ENCODE measurements at regions not wholly inside any gene's neighbourhood (a gene's known extent, or its start where the extent isn't known, plus 50 kb on each side); places are given as distances from the start of the nearest gene placed in this dataset.

GRCh38 chr20:11035211-11035610 is 361.4 kb upstream of the JAG1 start:
- Histone ChIP-seq H3K79me2 (ENCODE audit: low read depth) (no peaks in the 10 kb centered on the region), H3K4me3 (no peak overlapping the region), H3K4me2 (no peak overlapping the region), H2AFZ (replicated peaks) (no peak overlapping the region), H3K4me1 (no peaks in the 10 kb centered on the region), H3K9ac (no peak overlapping the region), H3K27me3 (no peaks in the 10 kb centered on the region), H3K36me3 (no peaks in the 10 kb centered on the region), H3K9me3 (ENCODE audit: low read depth) (no peaks in the 10 kb centered on the region), H3K27ac (no peak overlapping the region), H4K20me1 (ENCODE audit: low read depth) (no peaks in the 10 kb centered on the region), H3F3A (ENCODE audit: low read depth) (no peaks in the 10 kb centered on the region)
- peaks cover 4% of the 10 kb centered on the region for H3K27me3 Mint-ChIP-seq (ENCODE audit: insufficient read depth, low read depth)
- peaks cover 3% of the 10 kb centered on the region for H3K4me1 Mint-ChIP-seq
- no peak overlapping the region for H3K27ac Mint-ChIP-seq
- no peak for DNase-seq (ENCODE audit: low spot score)
- H3K36me3 Mint-ChIP-seq = no peaks in the 10 kb centered on the region
- TF ChIP-seq EZH2 (IDR thresholded peaks at IDR 0.05) (no peak), CTCF (IDR thresholded peaks at IDR 0.05) (no peak), EZH2phosphoT487 (IDR thresholded peaks at IDR 0.05) (no peak)
- H3K9me3 Mint-ChIP-seq = peaks cover 6% of the 10 kb centered on the region
- H3K4me3 Mint-ChIP-seq = no peak overlapping the region

- Mint-ChIP-seq H3K4me3 (no peak overlapping the region), H3K27ac (no peak overlapping the region), H3K27me3 (ENCODE audit: insufficient read depth, low read depth) (peaks cover 8% of the 10 kb centered on the region), H3K36me3 (no peaks in the 10 kb centered on the region), H3K4me1 (peaks cover 3% of the 10 kb centered on the region), H3K9me3 (no peaks in the 10 kb centered on the region)
- no peaks in the 10 kb centered on the region for H3K9me3 ChIP-seq (ENCODE audit: low read depth)
- no peaks in the 10 kb centered on the region for H3K79me2 ChIP-seq (ENCODE audit: low read depth)
- H3K4me1 ChIP-seq = no peaks in the 10 kb centered on the region
- H3K9ac ChIP-seq = no peak overlapping the region
- DNase-seq (ENCODE audit: low spot score) = no peak
- no peaks in the 10 kb centered on the region for H3K27me3 ChIP-seq
- no peak for TF ChIP-seq EZH2 (IDR thresholded peaks at IDR 0.05)
- no peak for TF ChIP-seq CTCF (IDR thresholded peaks at IDR 0.05)
- TF ChIP-seq EZH2phosphoT487 (IDR thresholded peaks at IDR 0.05) = no peak
- no peak overlapping the region for H3K27ac ChIP-seq
- no peak overlapping the region for H3K4me3 ChIP-seq
- no peak overlapping the region for H2AFZ ChIP-seq (replicated peaks)
- H4K20me1 ChIP-seq (ENCODE audit: low read depth) = no peaks in the 10 kb centered on the region
- H3K4me2 ChIP-seq = no peak overlapping the region
- no peaks in the 10 kb centered on the region for H3K36me3 ChIP-seq
- no peaks in the 10 kb centered on the region for H3F3A ChIP-seq (ENCODE audit: low read depth)
Measured at GRCh38 chr20:11041396-11041795, 367.6 kb upstream of the JAG1 start.

GRCh38 chr20:11043001-11043400 is 369.2 kb upstream of the JAG1 start:
- no peaks in the 10 kb centered on the region for H3K4me1 ChIP-seq
- H4K20me1 ChIP-seq (ENCODE audit: low read depth) = no peaks in the 10 kb centered on the region
- H3K27me3 Mint-ChIP-seq (ENCODE audit: insufficient read depth, low read depth) = peaks cover 8% of the 10 kb centered on the region
- no peaks in the 10 kb centered on the region for H3K36me3 ChIP-seq
- H3K4me2 ChIP-seq = no peak overlapping the region
- H3K4me3 Mint-ChIP-seq = no peak overlapping the region
- H2AFZ ChIP-seq (replicated peaks) = no peak overlapping the region
- TF ChIP-seq EZH2phosphoT487 (IDR thresholded peaks at IDR 0.05) (no peak), CTCF (IDR thresholded peaks at IDR 0.05) (no peak), EZH2 (IDR thresholded peaks at IDR 0.05) (no peak)
- no peak overlapping the region for H3K27ac ChIP-seq
- H3K9ac ChIP-seq = no peak overlapping the region
- no peaks in the 10 kb centered on the region for H3K79me2 ChIP-seq (ENCODE audit: low read depth)
- no peaks in the 10 kb centered on the region for H3K27me3 ChIP-seq
- H3K4me3 ChIP-seq = no peak overlapping the region
- H3F3A ChIP-seq (ENCODE audit: low read depth) = no peaks in the 10 kb centered on the region
- no peaks in the 10 kb centered on the region for H3K9me3 ChIP-seq (ENCODE audit: low read depth)
- peak; percentile 47 for DNase-seq (ENCODE audit: low spot score)
- peaks cover 3% of the 10 kb centered on the region for H3K4me1 Mint-ChIP-seq
- no peaks in the 10 kb centered on the region for H3K9me3 Mint-ChIP-seq
- H3K36me3 Mint-ChIP-seq = no peaks in the 10 kb centered on the region
- no peak overlapping the region for H3K27ac Mint-ChIP-seq
